ENCODE measurements at regions not wholly inside any gene's neighbourhood (a gene's known extent, or its start where the extent isn't known, plus 50 kb on each side); places are given as distances from the start of the nearest gene placed in this dataset.

- no peak overlapping the region for H3K27ac ChIP-seq (ENCODE audit: low read depth, low read length)
- H3K9me2 ChIP-seq (replicated peaks; ENCODE audit: insufficient read depth, low read length), result no peaks in the 10 kb centered on the region
- no peaks in the 10 kb centered on the region for H3K36me3 ChIP-seq (ENCODE audit: low read length)
- H3K4me2 ChIP-seq (ENCODE audit: low read depth, low read length, poor library complexity, severe bottlenecking), result no peak overlapping the region
- H3K79me2 ChIP-seq (ENCODE audit: insufficient read depth, low read length), result no peaks in the 10 kb centered on the region
- H3F3A ChIP-seq (ENCODE audit: insufficient read depth), result no peaks in the 10 kb centered on the region
- H3K9me3 ChIP-seq (ENCODE audit: insufficient read depth, low read length), result no peaks in the 10 kb centered on the region
- H3K4me3 ChIP-seq (ENCODE audit: insufficient read depth, low read length, poor library complexity, severe bottlenecking), result no peak overlapping the region
- no peak overlapping the region for H3K9ac ChIP-seq (ENCODE audit: low read length)
- H3K27me3 ChIP-seq (ENCODE audit: low read length), result no peaks in the 10 kb centered on the region
- no peak overlapping the region for H2AFZ ChIP-seq (ENCODE audit: low read depth, low read length, severe bottlenecking)
- no peak for TF ChIP-seq EZH2phosphoT487 (conservative IDR thresholded peaks at IDR 0.05; ENCODE audit: low read length)
- H4K20me1 ChIP-seq (ENCODE audit: low read depth, low read length), result no peaks in the 10 kb centered on the region
Observed at GRCh38 chr17:63136369-63137012, 170.5 kb downstream of the TANC2 start.

GRCh38 chr17:63137163-63137562, 171.1 kb downstream of the TANC2 start:
- TF ChIP-seq EZH2phosphoT487 (conservative IDR thresholded peaks at IDR 0.05; ENCODE audit: low read length) (no peak), CTCF (IDR thresholded peaks at IDR 0.05; ENCODE audit: insufficient read depth, low read length, poor library complexity, severe bottlenecking) (no peak)
- Histone ChIP-seq H3K4me2 (ENCODE audit: low read depth, low read length, poor library complexity, severe bottlenecking) (no peak overlapping the region), H3K27ac (ENCODE audit: low read depth, low read length) (no peak overlapping the region), H4K20me1 (ENCODE audit: low read depth, low read length) (no peaks in the 10 kb centered on the region), H3K79me2 (ENCODE audit: insufficient read depth, low read length) (no peaks in the 10 kb centered on the region), H3F3A (ENCODE audit: insufficient read depth) (no peaks in the 10 kb centered on the region), H3K4me3 (ENCODE audit: insufficient read depth, low read length, poor library complexity, severe bottlenecking) (no peak overlapping the region), H3K9me3 (ENCODE audit: insufficient read depth, low read length) (no peaks in the 10 kb centered on the region), H3K9me2 (replicated peaks; ENCODE audit: insufficient read depth, low read length) (no peaks in the 10 kb centered on the region), H3K36me3 (ENCODE audit: low read length) (no peaks in the 10 kb centered on the region), H3K27me3 (ENCODE audit: low read length) (no peaks in the 10 kb centered on the region), H2AFZ (ENCODE audit: low read depth, low read length, severe bottlenecking) (no peak overlapping the region), H3K9ac (ENCODE audit: low read length) (no peak overlapping the region)

DNA sequence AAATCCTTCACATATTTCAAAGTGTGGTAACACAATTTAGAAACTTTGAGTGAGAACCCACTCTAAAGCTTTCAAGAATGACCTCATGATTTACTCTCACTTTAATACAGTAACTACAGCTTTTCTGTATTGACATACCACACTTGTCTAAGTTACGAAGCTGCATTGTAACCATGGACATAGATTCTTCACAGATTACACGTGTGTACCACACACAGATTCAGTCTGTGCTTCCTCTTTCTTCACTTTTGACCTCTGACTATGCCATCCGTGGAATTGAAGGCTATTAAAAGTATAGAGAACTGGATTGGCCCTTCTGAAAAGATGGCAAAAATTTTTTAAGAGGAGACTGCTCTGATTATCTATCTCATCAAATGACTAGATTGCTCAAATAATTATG, 172.7 kb downstream of the TANC2 start:
- H3K27ac ChIP-seq (ENCODE audit: low read depth, low read length), result no peak overlapping the region
- H3K9ac ChIP-seq (ENCODE audit: low read length), result no peak overlapping the region
- H3K79me2 ChIP-seq (ENCODE audit: insufficient read depth, low read length), result no peaks in the 10 kb centered on the region
- H3K36me3 ChIP-seq (ENCODE audit: low read length), result no peaks in the 10 kb centered on the region
- no peak overlapping the region for H3K4me3 ChIP-seq (ENCODE audit: insufficient read depth, low read length, poor library complexity, severe bottlenecking)
- no peak for TF ChIP-seq CTCF (IDR thresholded peaks at IDR 0.05; ENCODE audit: insufficient read depth, low read length, poor library complexity, severe bottlenecking)
- TF ChIP-seq EZH2phosphoT487 (conservative IDR thresholded peaks at IDR 0.05; ENCODE audit: low read length), result no peak
- H3K9me3 ChIP-seq (ENCODE audit: insufficient read depth, low read length), result no peaks in the 10 kb centered on the region
- H3F3A ChIP-seq (ENCODE audit: insufficient read depth), result no peaks in the 10 kb centered on the region
- H3K27me3 ChIP-seq (ENCODE audit: low read length), result no peaks in the 10 kb centered on the region
- H2AFZ ChIP-seq (ENCODE audit: low read depth, low read length, severe bottlenecking), result no peak overlapping the region
- H4K20me1 ChIP-seq (ENCODE audit: low read depth, low read length), result no peaks in the 10 kb centered on the region
- no peaks in the 10 kb centered on the region for H3K9me2 ChIP-seq (replicated peaks; ENCODE audit: insufficient read depth, low read length)
- H3K4me2 ChIP-seq (ENCODE audit: low read depth, low read length, poor library complexity, severe bottlenecking), result no peak overlapping the region

DNA sequence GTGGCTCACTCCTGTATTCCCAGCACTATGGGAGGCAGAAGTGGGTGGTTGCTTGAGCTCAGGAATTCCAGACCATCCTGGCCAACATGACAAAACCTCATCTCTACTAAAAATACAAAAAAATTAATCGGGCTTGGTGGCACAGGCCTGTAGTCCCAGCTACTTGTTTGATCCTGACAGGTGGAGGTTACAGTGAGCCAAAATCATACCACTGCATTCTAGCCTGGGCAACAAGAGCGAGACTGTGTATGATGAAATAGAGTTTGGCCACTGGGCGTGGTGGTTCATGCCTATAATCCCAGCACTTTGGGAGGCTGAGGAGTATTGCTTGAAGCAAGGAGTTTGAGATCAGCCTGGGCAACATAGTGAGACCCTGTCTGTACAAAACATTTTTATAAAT, 173.3 kb downstream of the TANC2 start:
- Histone ChIP-seq H3K36me3 (ENCODE audit: low read length) (no peaks in the 10 kb centered on the region), H3K79me2 (ENCODE audit: insufficient read depth, low read length) (no peaks in the 10 kb centered on the region), H3K9me3 (ENCODE audit: insufficient read depth, low read length) (no peaks in the 10 kb centered on the region), H3K4me3 (ENCODE audit: insufficient read depth, low read length, poor library complexity, severe bottlenecking) (no peak overlapping the region), H3K4me2 (ENCODE audit: low read depth, low read length, poor library complexity, severe bottlenecking) (no peak overlapping the region), H3K9ac (ENCODE audit: low read length) (no peak overlapping the region), H3K9me2 (replicated peaks; ENCODE audit: insufficient read depth, low read length) (no peaks in the 10 kb centered on the region), H3K27ac (ENCODE audit: low read depth, low read length) (no peak overlapping the region), H3F3A (ENCODE audit: insufficient read depth) (no peaks in the 10 kb centered on the region), H3K27me3 (ENCODE audit: low read length) (no peaks in the 10 kb centered on the region), H4K20me1 (ENCODE audit: low read depth, low read length) (no peaks in the 10 kb centered on the region), H2AFZ (ENCODE audit: low read depth, low read length, severe bottlenecking) (no peak overlapping the region)
- TF ChIP-seq CTCF (IDR thresholded peaks at IDR 0.05; ENCODE audit: insufficient read depth, low read length, poor library complexity, severe bottlenecking) (no peak), EZH2phosphoT487 (conservative IDR thresholded peaks at IDR 0.05; ENCODE audit: low read length) (no peak)
